ENCODE measurements at regions not wholly inside any gene's neighbourhood (a gene's known extent, or its start where the extent isn't known, plus 50 kb on each side); places are given as distances from the start of the nearest gene placed in this dataset.

- TF ChIP-seq, protein P1, sequence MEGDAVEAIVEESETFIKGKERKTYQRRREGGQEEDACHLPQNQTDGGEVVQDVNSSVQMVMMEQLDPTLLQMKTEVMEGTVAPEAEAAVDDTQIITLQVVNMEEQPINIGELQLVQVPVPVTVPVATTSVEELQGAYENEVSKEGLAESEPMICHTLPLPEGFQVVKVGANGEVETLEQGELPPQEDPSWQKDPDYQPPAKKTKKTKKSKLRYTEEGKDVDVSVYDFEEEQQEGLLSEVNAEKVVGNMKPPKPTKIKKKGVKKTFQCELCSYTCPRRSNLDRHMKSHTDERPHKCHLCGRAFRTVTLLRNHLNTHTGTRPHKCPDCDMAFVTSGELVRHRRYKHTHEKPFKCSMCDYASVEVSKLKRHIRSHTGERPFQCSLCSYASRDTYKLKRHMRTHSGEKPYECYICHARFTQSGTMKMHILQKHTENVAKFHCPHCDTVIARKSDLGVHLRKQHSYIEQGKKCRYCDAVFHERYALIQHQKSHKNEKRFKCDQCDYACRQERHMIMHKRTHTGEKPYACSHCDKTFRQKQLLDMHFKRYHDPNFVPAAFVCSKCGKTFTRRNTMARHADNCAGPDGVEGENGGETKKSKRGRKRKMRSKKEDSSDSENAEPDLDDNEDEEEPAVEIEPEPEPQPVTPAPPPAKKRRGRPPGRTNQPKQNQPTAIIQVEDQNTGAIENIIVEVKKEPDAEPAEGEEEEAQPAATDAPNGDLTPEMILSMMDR (conservative IDR thresholded peaks at IDR 0.05; ENCODE audit: low read depth, low read length) = no peak
- no peak for TF ChIP-seq EZH2phosphoT487 (IDR thresholded peaks at IDR 0.05; ENCODE audit: borderline replicate concordance, low read length)
Measured at GRCh38 chr16:55992551-55992950, 117.4 kb upstream of the CES5A start.

Measured in PC-3 (cell line).